ENCODE measurements at regions not wholly inside any gene's neighbourhood (a gene's known extent, or its start where the extent isn't known, plus 50 kb on each side); places are given as distances from the start of the nearest gene placed in this dataset.

DNA sequence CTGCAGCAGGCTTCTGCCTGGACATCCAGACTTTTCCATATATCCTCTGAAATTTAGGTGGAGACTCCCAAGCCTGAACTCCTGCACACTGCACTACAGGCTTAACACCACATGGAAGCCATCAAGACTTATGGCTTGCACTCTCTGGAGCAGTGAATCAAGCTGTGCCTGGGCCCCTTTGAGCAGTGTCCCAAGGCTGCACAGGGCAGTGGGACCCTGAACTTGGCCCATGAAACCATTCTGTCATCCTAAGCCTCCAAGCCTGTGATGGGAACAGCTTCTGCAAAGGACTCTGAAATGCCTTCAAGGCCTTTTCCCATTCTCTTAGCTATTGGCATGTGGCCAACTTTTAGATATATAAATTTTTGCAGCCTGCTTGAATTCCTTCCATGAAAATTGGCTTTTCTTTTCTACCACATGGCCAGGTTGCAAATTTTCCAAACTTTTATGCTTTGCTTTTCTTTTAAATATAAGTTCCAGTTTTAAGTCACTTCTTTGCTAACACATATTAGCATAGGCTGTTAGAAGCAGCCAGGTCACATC lies 257.8 kb upstream of the DCBLD2 start:
- Histone ChIP-seq H4K20me1 (no peaks in the 10 kb centered on the region), H3K9ac (no peak overlapping the region), H3K36me3 (peaks cover 0 to 8% (median 0%) of the 10 kb centered on the region in 11 experiments; a peak in 3 of 22 replicates), H3K27me3 (no peaks in the 10 kb centered on the region), H3K4me2 (no peak overlapping the region), H3K9me3 (replicated peaks in 1 of 11) (peaks cover 26 to 37% (median 32%) of the 10 kb centered on the region in 11 experiments), H3K27ac (no peak overlapping the region), H3K4me1 (no peaks in the 10 kb centered on the region), H3K4me3 (peak overlapping the region in 2 of 10 experiments; percentile 2 to 24; a peak in 3 of 20 replicates)
- TF ChIP-seq Cebpa-rat (IDR thresholded peaks at IDR 0.05), result no peak

DNA sequence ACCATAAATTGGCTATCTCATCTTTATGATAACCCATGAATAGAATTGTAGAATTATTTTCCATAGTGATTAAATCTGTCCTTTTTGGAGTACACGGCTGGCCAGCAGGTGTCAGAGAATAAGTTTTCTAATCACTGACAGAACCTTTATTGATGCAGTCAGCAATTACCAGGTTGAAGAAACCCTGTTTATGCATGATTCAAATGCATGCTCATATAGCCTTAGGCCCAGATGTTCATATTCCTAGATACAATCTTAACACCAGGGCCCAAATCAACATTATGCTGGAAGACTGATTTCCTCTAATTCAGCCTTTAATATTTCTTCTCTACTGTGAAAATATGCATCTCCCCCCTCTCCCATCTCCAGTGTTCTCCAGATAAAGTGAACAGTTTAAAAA lies 243.5 kb upstream of the DCBLD2 start:
- peaks cover 0 to 10% (median 6%) of the 10 kb centered on the region in 11 experiments; a peak in 8 of 22 replicates for H3K9me3 ChIP-seq (replicated peaks in 1 of 11)

DNA sequence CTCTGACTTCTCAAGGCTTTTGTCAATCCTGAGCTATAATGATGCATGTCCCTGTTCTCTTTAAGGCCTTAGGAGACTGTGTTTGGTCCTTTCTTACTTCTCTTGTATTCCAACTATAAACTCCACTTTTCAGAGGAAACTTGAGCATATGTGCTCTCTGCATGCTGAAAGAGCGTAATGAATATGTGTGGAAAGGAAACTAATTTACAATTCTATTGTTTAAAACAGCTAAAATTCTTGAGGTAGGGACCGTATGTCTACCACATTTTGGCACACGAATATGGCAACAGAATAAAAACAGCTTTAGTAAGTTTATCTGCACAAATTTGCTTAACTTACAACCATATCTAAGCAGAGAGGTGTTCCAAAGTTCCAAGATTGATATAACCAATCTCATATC lies 242.0 kb upstream of the DCBLD2 start:
- no peaks in the 10 kb centered on the region for H3K4me1 ChIP-seq
- peaks cover 0 to 8% (median 6%) of the 10 kb centered on the region in 11 experiments; a peak in 8 of 22 replicates for H3K9me3 ChIP-seq (replicated peaks in 1 of 11)
- no peaks in the 10 kb centered on the region for H4K20me1 ChIP-seq
- H3K4me2 ChIP-seq, result no peak overlapping the region
- no peak overlapping the region for H3K27ac ChIP-seq
- H3K27me3 ChIP-seq, result no peaks in the 10 kb centered on the region
- H3K9ac ChIP-seq, result no peak overlapping the region
- no peak overlapping the region for H3K4me3 ChIP-seq
- no peak for TF ChIP-seq Cebpa-rat (IDR thresholded peaks at IDR 0.05)
- no peaks in the 10 kb centered on the region for H3K36me3 ChIP-seq

More for the DNA sequence above, 243.5 kb upstream of the DCBLD2 start:
- Histone ChIP-seq H3K36me3 (no peaks in the 10 kb centered on the region), H3K4me1 (no peaks in the 10 kb centered on the region), H3K9ac (no peak overlapping the region), H4K20me1 (no peaks in the 10 kb centered on the region), H3K27me3 (no peaks in the 10 kb centered on the region), H3K27ac (no peak overlapping the region), H3K4me2 (no peak overlapping the region), H3K4me3 (no peak overlapping the region)
- TF ChIP-seq Cebpa-rat (IDR thresholded peaks at IDR 0.05), result no peak

DNA sequence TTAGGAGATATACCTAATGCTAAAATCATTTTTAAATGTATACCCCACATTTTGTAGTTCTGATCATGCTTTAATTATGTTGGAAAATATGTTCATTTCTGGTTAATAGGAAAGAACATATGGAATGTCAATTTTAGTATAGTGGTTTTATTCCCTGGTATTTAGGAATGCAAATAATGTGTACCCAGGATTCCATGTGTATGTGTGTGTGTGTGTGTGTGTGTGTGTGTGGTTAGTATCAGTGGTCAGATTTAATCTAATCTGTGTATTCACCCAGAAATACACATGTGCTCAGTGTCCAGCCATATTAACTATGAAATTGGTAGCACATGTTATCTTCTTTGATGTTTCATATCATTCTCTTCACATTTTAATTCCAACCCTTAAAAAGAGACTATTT lies 233.5 kb upstream of the DCBLD2 start:
- Histone ChIP-seq H3K4me3 (no peak overlapping the region), H3K9me3 (replicated peaks in 1 of 11) (no peaks in the 10 kb centered on the region), H3K36me3 (no peaks in the 10 kb centered on the region), H3K27me3 (no peaks in the 10 kb centered on the region), H3K4me2 (no peak overlapping the region), H3K4me1 (no peaks in the 10 kb centered on the region), H3K27ac (no peak overlapping the region), H4K20me1 (no peaks in the 10 kb centered on the region), H3K9ac (no peak overlapping the region)
- no peak for TF ChIP-seq Cebpa-rat (IDR thresholded peaks at IDR 0.05)

DNA sequence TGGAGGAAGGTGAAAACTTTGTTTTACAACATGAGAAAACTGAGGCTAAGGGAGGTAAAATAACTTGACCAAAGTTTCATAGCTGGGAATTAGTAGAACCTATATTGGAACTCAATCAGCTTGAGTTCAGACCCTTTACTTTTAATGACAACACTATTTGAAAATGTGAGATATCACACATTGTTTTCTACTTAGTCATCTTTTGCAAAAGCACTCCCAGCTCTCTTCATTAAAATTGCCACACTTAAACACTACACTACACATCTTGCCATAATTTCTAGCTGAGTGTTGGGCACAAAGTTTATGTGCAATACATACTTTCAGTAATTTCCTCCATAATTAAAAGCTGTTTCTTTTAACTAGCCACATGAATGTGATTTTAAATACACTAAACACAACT lies 230.4 kb upstream of the DCBLD2 start:
- H4K20me1 ChIP-seq, result no peaks in the 10 kb centered on the region

DNA sequence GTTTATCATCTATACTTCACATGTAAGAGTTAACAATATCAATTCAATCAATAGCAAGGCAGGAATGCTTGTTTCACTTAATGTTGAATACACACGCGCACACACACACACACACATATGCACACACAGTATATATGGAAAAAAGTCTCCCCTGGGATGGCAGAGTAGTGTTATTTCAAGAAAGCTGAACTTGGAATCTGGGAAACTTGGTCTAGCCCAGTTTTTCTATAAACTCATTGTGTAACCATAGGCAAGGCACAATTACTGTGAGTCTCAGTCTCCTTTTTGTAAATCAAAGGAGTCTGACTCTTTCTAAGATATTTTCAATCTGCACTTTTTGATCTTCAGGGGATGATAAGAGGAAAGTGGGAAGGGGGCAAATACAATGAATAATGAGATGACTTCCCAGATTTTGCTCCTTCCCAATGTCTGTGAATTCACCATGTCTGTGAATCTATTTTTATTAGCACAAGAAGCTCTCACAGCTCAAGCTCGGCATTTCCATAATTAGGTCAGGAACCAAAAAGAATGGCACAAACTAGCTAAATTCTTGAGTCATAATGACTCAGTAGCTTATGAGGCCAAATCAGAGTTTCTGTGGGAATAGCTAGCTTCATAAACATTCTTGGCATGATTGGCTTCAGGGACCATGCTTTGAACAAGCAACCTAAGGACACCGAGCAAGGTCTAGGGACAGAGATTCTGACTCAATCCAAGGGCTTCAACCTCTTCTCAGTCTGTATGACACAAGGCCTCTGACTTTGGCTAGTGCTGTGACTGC lies 227.4 kb upstream of the DCBLD2 start:
- no peaks in the 10 kb centered on the region for H3K9me3 ChIP-seq (replicated peaks in 1 of 11)
- H3K4me1 ChIP-seq, result 0 out of 20 replicates have a peak, but pooled peaks cover 0 to 5% (median 0%) of the 10 kb centered on the region in 10 experiments
- H3K27me3 ChIP-seq, result no peaks in the 10 kb centered on the region
- no peak for TF ChIP-seq Cebpa-rat (IDR thresholded peaks at IDR 0.05)
- peak overlapping the region in 2 of 11 experiments; percentile 7 to 18; a peak in 1 of 22 replicates for H3K4me2 ChIP-seq
- H4K20me1 ChIP-seq, result no peaks in the 10 kb centered on the region
- no peak overlapping the region for H3K27ac ChIP-seq
- no peak overlapping the region for H3K9ac ChIP-seq
- H3K36me3 ChIP-seq, result no peaks in the 10 kb centered on the region
- no peak overlapping the region for H3K4me3 ChIP-seq

More for the DNA sequence above, 230.4 kb upstream of the DCBLD2 start:
- no peak overlapping the region for H3K4me2 ChIP-seq
- H3K9me3 ChIP-seq (replicated peaks in 1 of 11), result no peaks in the 10 kb centered on the region
- H3K4me1 ChIP-seq, result 0 out of 20 replicates have a peak, but pooled peaks cover 0 to 5% (median 0%) of the 10 kb centered on the region in 10 experiments
- H3K27me3 ChIP-seq, result no peaks in the 10 kb centered on the region
- H3K4me3 ChIP-seq, result no peak overlapping the region
- TF ChIP-seq Cebpa-rat (IDR thresholded peaks at IDR 0.05), result no peak
- H3K27ac ChIP-seq, result no peak overlapping the region
- H3K36me3 ChIP-seq, result no peaks in the 10 kb centered on the region
- no peak overlapping the region for H3K9ac ChIP-seq

DNA sequence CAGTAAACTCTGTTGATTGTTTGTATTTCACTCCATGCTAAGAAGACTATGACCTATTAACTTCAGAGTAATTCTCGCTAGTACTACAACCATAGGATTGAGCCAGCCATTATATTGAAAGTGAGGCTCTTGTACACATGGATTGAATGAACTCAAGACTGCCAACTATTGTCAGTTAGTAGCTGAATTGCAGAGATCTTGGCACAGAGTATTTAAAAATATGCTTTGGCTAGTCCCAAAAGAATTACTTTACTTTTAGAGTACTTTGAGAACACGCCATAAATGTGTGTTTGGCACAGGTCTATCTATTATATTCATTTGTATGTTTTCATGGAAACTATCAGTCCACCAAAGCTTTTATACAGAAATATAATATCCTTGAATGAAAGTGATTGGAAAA lies 226.7 kb upstream of the DCBLD2 start:
- H3K36me3 ChIP-seq, result no peaks in the 10 kb centered on the region
- H3K4me2 ChIP-seq, result no peak overlapping the region
- H3K4me1 ChIP-seq, result 0 out of 20 replicates have a peak, but pooled peaks cover 0 to 5% (median 0%) of the 10 kb centered on the region in 10 experiments
- no peak overlapping the region for H3K27ac ChIP-seq
- no peak overlapping the region for H3K9ac ChIP-seq
- no peak for TF ChIP-seq Cebpa-rat (IDR thresholded peaks at IDR 0.05)
- no peaks in the 10 kb centered on the region for H3K27me3 ChIP-seq
- H3K4me3 ChIP-seq, result no peak overlapping the region
- H4K20me1 ChIP-seq, result no peaks in the 10 kb centered on the region
- H3K9me3 ChIP-seq (replicated peaks in 1 of 11), result no peaks in the 10 kb centered on the region

DNA sequence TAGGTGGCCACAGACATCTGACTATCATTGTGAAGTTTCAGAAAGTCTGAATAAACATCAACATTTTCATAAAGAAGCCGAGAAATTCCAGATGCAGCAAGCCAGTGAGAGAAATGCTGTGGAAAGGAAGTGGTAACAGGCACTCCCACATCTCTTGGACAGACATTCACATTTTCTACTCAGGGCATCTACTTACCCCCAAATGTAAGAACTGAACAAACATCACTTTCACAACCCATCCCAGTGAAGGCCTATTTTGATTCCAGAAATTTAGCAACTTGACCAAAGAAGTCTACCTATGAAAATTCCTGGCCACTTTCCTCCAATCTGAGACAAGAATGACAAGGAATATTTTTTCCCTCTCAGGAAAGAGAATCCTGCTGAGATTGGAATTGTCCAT lies 224.8 kb upstream of the DCBLD2 start:
- H4K20me1 ChIP-seq, result no peaks in the 10 kb centered on the region
- no peaks in the 10 kb centered on the region for H3K9me3 ChIP-seq (replicated peaks in 1 of 11)
- no peak overlapping the region for H3K4me2 ChIP-seq
- no peaks in the 10 kb centered on the region for H3K27me3 ChIP-seq
- H3K4me1 ChIP-seq, result 0 out of 20 replicates have a peak, but pooled peaks cover 0 to 5% (median 0%) of the 10 kb centered on the region in 10 experiments
- no peak overlapping the region for H3K4me3 ChIP-seq
- no peak for TF ChIP-seq Cebpa-rat (IDR thresholded peaks at IDR 0.05)
- H3K27ac ChIP-seq, result no peak overlapping the region
- H3K36me3 ChIP-seq, result no peaks in the 10 kb centered on the region
- no peak overlapping the region for H3K9ac ChIP-seq

DNA sequence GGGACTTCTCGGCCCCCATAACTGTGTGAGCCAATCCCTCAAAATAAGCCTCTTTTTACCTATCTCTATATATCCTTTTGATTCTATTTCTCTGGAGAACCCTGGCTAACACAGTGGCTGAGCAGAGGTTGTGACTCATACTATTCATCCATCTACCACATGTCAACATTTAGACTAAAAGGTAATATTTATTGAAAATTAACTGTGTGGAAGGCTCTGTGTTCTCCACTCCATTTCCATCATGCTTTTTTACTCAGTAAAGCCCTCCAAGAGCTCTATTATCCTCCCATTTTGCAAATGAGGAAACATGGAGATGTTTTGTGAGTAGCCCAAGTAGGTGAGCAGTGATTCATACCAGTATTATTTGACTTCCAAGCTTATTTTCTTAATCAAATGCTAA lies 217.9 kb upstream of the DCBLD2 start:
- Histone ChIP-seq H3K27ac (no peak overlapping the region), H3K9me3 (replicated peaks in 1 of 11) (no peaks in the 10 kb centered on the region), H3K4me3 (no peak overlapping the region), H3K4me1 (no peaks in the 10 kb centered on the region), H3K4me2 (no peak overlapping the region), H3K36me3 (no peaks in the 10 kb centered on the region), H4K20me1 (no peaks in the 10 kb centered on the region), H3K9ac (no peak overlapping the region), H3K27me3 (no peaks in the 10 kb centered on the region)
- no peak for TF ChIP-seq Cebpa-rat (IDR thresholded peaks at IDR 0.05)

DNA sequence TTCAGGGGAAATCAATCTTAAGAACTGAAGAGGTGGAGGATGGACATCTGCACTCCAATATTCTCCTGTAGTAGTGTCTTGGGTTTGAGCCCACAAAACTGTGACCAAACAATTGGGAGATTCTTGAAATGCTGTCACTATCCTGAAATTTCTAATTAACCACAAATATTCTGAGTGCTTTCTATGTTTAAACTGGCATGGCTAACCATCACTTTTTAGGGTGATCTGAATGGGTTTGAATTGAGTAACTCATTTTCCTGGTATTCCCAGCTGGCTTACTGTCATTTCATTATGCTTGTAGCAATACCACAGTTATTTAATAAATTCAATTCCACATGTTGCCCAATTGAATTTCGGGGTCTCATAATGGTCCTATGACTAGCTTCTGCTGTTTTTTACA lies 216.9 kb upstream of the DCBLD2 start:
- Histone ChIP-seq H3K27me3 (no peaks in the 10 kb centered on the region), H3K4me3 (no peak overlapping the region), H3K36me3 (no peaks in the 10 kb centered on the region), H3K4me1 (no peaks in the 10 kb centered on the region), H3K9me3 (replicated peaks in 1 of 11) (no peaks in the 10 kb centered on the region), H3K27ac (no peak overlapping the region), H3K9ac (no peak overlapping the region), H3K4me2 (no peak overlapping the region), H4K20me1 (no peaks in the 10 kb centered on the region)
- no peak for TF ChIP-seq Cebpa-rat (IDR thresholded peaks at IDR 0.05)
